Vagina (tissue), 2 donors: ENCODE measurements at regions not wholly inside any gene's neighbourhood (a gene's known extent, or its start where the extent isn't known, plus 50 kb on each side); places are given as distances from the start of the nearest gene placed in this dataset.

ENCODE experiments used
- CTCF ChIP-seq, 3 experiments: fragments of 450-650 bp in 2 of 3; fragments of 200-600 bp in 1 of 3; sonication (generic) in 1 of 3; IDR thresholded peaks; one replicate each; pipeline ENCODE4 v1.5.1; 2017 to 2019; ENCODE audit warnings: antibody characterized with exemption in 3 of 3, mild to moderate bottlenecking in 2 of 3, moderate library complexity in 2 of 3
- POLR2A ChIP-seq, 2 donors: fragments of 450-650 bp; IDR thresholded peaks; one replicate each; pipeline ENCODE4 v1.6.1; 2017; ENCODE audit warnings: antibody characterized with exemption in 2 of 2, mild to moderate bottlenecking in 2 of 2, moderate library complexity in 2 of 2

DNA sequence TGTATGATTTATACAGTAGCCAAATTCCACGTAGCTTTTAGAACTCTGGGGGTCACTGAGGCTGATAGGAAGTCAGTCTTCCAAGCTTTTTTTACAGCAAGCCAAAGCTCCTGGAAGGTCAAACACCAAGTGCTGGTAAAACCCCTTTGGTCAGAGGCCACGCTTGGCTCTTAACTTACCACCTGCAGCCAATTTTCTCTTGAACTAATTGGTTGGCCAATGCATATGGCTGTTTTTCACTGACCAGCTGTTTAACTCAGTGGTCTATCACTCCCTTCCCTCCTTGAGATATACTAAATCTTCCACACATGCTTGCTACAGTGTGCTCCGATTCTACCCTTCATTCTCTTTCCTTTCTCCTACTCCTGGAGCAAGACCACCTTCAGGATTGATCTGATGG lies 116.0 kb downstream of the FAR1 start:
- TF ChIP-seq POLR2A (IDR thresholded peaks at IDR 0.05) (no peak), CTCF (IDR thresholded peaks at IDR 0.05) (no peak)
